HG03378 (cell line): ENCODE measurements at regions not wholly inside any gene's neighbourhood (a gene's known extent, or its start where the extent isn't known, plus 50 kb on each side); places are given as distances from the start of the nearest gene placed in this dataset.

Experiments used
- ATAC-seq: cut with Tn5 transposase; IDR thresholded peaks from one replicate; pipeline ENCODE4 v1.9.1; 2021; ENCODE audit warnings: mild to moderate bottlenecking, moderate library complexity; ENCODE audit not compliant: unreplicated experiment

GRCh38 chr10:78952686-78953085, 116.1 kb upstream of the ZMIZ1 start:
- ATAC-seq: no peak

GRCh38 chr10:78953113-78953798, 115.5 kb upstream of the ZMIZ1 start:
- ATAC-seq: peak; percentile 63

GRCh38 chr10:78953799-78954297, 114.9 kb upstream of the ZMIZ1 start:
- no peak for ATAC-seq

GRCh38 chr10:78954689-78955088, 114.1 kb upstream of the ZMIZ1 start:
- ATAC-seq: no peak

GRCh38 chr10:78955206-78955605, 113.6 kb upstream of the ZMIZ1 start:
- ATAC-seq: no peak

GRCh38 chr10:78956391-78956790, 112.4 kb upstream of the ZMIZ1 start:
- no peak for ATAC-seq

GRCh38 chr10:78957471-78958039, 111.2 kb upstream of the ZMIZ1 start:
- ATAC-seq: no peak

GRCh38 chr10:78959217-78959923, 109.4 kb upstream of the ZMIZ1 start:
- no peak for ATAC-seq

- no peak for ATAC-seq
Observed at GRCh38 chr10:78959924-78960285, 108.9 kb upstream of the ZMIZ1 start.

GRCh38 chr10:78960316-78960800, 108.4 kb upstream of the ZMIZ1 start:
- ATAC-seq: no peak

- no peak for ATAC-seq
Observed at GRCh38 chr10:78961760-78962159, 107.0 kb upstream of the ZMIZ1 start.

- ATAC-seq: no peak
Observed at GRCh38 chr10:78963074-78964034, 105.4 kb upstream of the ZMIZ1 start.

- no peak for ATAC-seq
Observed at GRCh38 chr10:78964274-78964951, 104.4 kb upstream of the ZMIZ1 start.

GRCh38 chr10:78964952-78965633, 103.7 kb upstream of the ZMIZ1 start:
- ATAC-seq: no peak

GRCh38 chr10:78966182-78966787, 102.5 kb upstream of the ZMIZ1 start:
- ATAC-seq: no peak

- ATAC-seq: no peak
Observed at GRCh38 chr10:78966844-78967488, 101.8 kb upstream of the ZMIZ1 start.

GRCh38 chr10:78968300-78968942, 100.3 kb upstream of the ZMIZ1 start:
- ATAC-seq: no peak

GRCh38 chr10:78968943-78969342, 99.8 kb upstream of the ZMIZ1 start:
- no peak for ATAC-seq
